H9 (cell line): ENCODE measurements at regions not wholly inside any gene's neighbourhood (a gene's known extent, or its start where the extent isn't known, plus 50 kb on each side); places are given as distances from the start of the nearest gene placed in this dataset.

Experiments used
- DNase-seq: peaks from one replicate; pipeline ENCODE4 v3.0.0-alpha.2; 2017
- H2AFZ ChIP-seq: one replicate; pipeline ENCODE4 v1.6.1; 2013; ENCODE audit warnings: mild to moderate bottlenecking, low read length, control low read depth, moderate library complexity
- H2AK5ac ChIP-seq: 2 replicates; pipeline ENCODE4 v1.6.1; 2013; ENCODE audit warnings: low read length, control low read depth, mixed read lengths; ENCODE audit not compliant: insufficient read length
- H2BK120ac ChIP-seq: one replicate; pipeline ENCODE4 v1.6.1; 2013; ENCODE audit warnings: low read depth, mild to moderate bottlenecking, low read length, control low read depth, inconsistent platforms; ENCODE audit not compliant: poor library complexity, severe bottlenecking
- H2BK12ac ChIP-seq: 2 replicates; pipeline ENCODE4 v1.6.1; 2013; ENCODE audit warnings: low read length, control low read depth, mixed read lengths, low read depth; ENCODE audit not compliant: insufficient read length
- H2BK15ac ChIP-seq: 2 replicates; pipeline ENCODE4 v1.6.1; 2013; ENCODE audit warnings: low read depth, low read length, control low read depth
- H2BK20ac ChIP-seq: one replicate; pipeline ENCODE4 v1.6.1; 2013; ENCODE audit warnings: low read depth, mild to moderate bottlenecking, low read length, control low read depth, inconsistent platforms; ENCODE audit not compliant: poor library complexity, severe bottlenecking
- H2BK5ac ChIP-seq: 2 replicates; pipeline ENCODE4 v1.6.1; 2013; ENCODE audit warnings: low read length, control low read depth, mixed read lengths; ENCODE audit not compliant: insufficient read length
- H3K14ac ChIP-seq: 2 replicates; pipeline ENCODE4 v1.6.1; 2013; ENCODE audit warnings: low read length, control low read depth; ENCODE audit not compliant: insufficient read depth
- H3K18ac ChIP-seq: 2 replicates; pipeline ENCODE4 v1.6.1; 2013; ENCODE audit warnings: low read depth, mild to moderate bottlenecking, mixed read lengths, low read length, control low read depth; ENCODE audit not compliant: insufficient read length
- H3K23ac ChIP-seq: 2 replicates; pipeline ENCODE4 v1.6.1; 2013; ENCODE audit warnings: low read length, control low read depth, mixed read lengths, low read depth; ENCODE audit not compliant: insufficient read length
- H3K23me2 ChIP-seq: 2 replicates; pipeline ENCODE4 v1.6.1; 2013; ENCODE audit warnings: low read depth, mild to moderate bottlenecking, mixed read lengths, low read length, control low read depth; ENCODE audit not compliant: insufficient read length, poor library complexity, severe bottlenecking
- H3K27ac ChIP-seq: 2 replicates; pipeline ENCODE4 v1.5.1; 2013; ENCODE audit warnings: low read length, control low read depth, mixed read lengths, low read depth; ENCODE audit not compliant: insufficient read length
- H3K27me3 ChIP-seq: 2 replicates; pipeline ENCODE4 v1.6.1; 2013; ENCODE audit warnings: low read length, control low read depth, inconsistent platforms; ENCODE audit not compliant: insufficient read depth
- H3K4ac ChIP-seq: 2 replicates; pipeline ENCODE4 v1.6.1; 2013; ENCODE audit warnings: low read depth, mild to moderate bottlenecking, control low read depth, inconsistent platforms, low read length, moderate library complexity
- H3K4me1 ChIP-seq: 2 replicates; pipeline ENCODE4 v1.6.1; 2013; ENCODE audit warnings: low read length, control low read depth, inconsistent platforms; ENCODE audit not compliant: insufficient read depth
- H3K4me2 ChIP-seq: 2 replicates; pipeline ENCODE4 v1.6.1; 2013; ENCODE audit warnings: low read length, control low read depth, mixed read lengths; ENCODE audit not compliant: insufficient read length, insufficient read depth
- H3K56ac ChIP-seq: 2 replicates; pipeline ENCODE4 v1.6.1; 2013; ENCODE audit warnings: low read depth, mild to moderate bottlenecking, mixed read lengths, low read length, control low read depth; ENCODE audit not compliant: insufficient read length
- H3K79me1 ChIP-seq: 2 replicates; pipeline ENCODE4 v1.6.1; 2013; ENCODE audit warnings: low read depth, mild to moderate bottlenecking, moderate library complexity, low read length, control low read depth, inconsistent platforms; ENCODE audit not compliant: insufficient read depth, poor library complexity, severe bottlenecking
- H3K79me2 ChIP-seq: 2 replicates; pipeline ENCODE4 v1.6.1; 2013; ENCODE audit warnings: low read length, control low read depth, inconsistent platforms; ENCODE audit not compliant: insufficient read depth
- H3K9ac ChIP-seq: 2 replicates; pipeline ENCODE4 v1.6.1; 2013; ENCODE audit warnings: low read length, control low read depth, mixed read lengths; ENCODE audit not compliant: insufficient read length; ENCODE audit errors: extremely low read depth
- H3K9me3 ChIP-seq: one replicate; pipeline ENCODE4 v1.6.1; 2013; ENCODE audit warnings: low read depth, low read length, inconsistent platforms; ENCODE audit not compliant: control insufficient read depth
- H3T11ph ChIP-seq: one replicate; pipeline ENCODE4 v1.6.1; 2013; ENCODE audit warnings: mild to moderate bottlenecking, low read length, control low read depth, inconsistent platforms
- H4K20me1 ChIP-seq: one replicate; pipeline ENCODE4 v1.6.1; 2013; ENCODE audit not compliant: control insufficient read depth, insufficient read length, insufficient read depth
- H4K5ac ChIP-seq: 2 replicates; pipeline ENCODE4 v1.6.1; 2013; ENCODE audit warnings: low read depth, mild to moderate bottlenecking, mixed read lengths, low read length, control low read depth; ENCODE audit not compliant: insufficient read length
- H4K8ac ChIP-seq: replicated peaks from 2 replicates; pipeline ENCODE4 v1.6.1; 2013; ENCODE audit warnings: low read length, control low read depth, mixed read lengths, low read depth; ENCODE audit not compliant: insufficient read length
- H4K91ac ChIP-seq: 2 replicates; pipeline ENCODE4 v1.6.1; 2013; ENCODE audit warnings: low read depth, mild to moderate bottlenecking, moderate library complexity, mixed read lengths, low read length, control low read depth; ENCODE audit not compliant: insufficient read length
- H3K27ac Mint-ChIP-seq, 3 experiments: 2 replicates in 2 of 3; 3 replicates in 1 of 3; pipeline ENCODE4 v1.8.0; 2020 to 2021; ENCODE audit warnings: mixed read lengths in 3 of 3, mild to moderate bottlenecking in 1 of 3, moderate library complexity in 1 of 3
- H3K27me3 Mint-ChIP-seq: 2 replicates; pipeline ENCODE4 v1.8.0; 2021; ENCODE audit warnings: low read depth, mild to moderate bottlenecking, moderate library complexity, mixed read lengths
- H3K36me3 Mint-ChIP-seq, 3 experiments: 2 replicates in 2 of 3; 3 replicates in 1 of 3; pipeline ENCODE4 v1.8.0; 2020 to 2021; ENCODE audit warnings: low read depth in 3 of 3, mixed read lengths in 3 of 3; ENCODE audit not compliant: insufficient read depth in 1 of 3
- H3K4me1 Mint-ChIP-seq, 2 experiments: 2 replicates each; pipeline ENCODE4 v1.8.0; 2020; ENCODE audit warnings: mixed read lengths in 2 of 2
- H3K4me3 Mint-ChIP-seq, 2 experiments: 2 replicates in 1 of 2; 3 replicates in 1 of 2; pipeline ENCODE4 v1.8.0; 2020 to 2021; ENCODE audit warnings: mild to moderate bottlenecking in 2 of 2, mixed read lengths in 2 of 2, moderate library complexity in 1 of 2
- H3K9me3 Mint-ChIP-seq, 2 experiments: 2 replicates in 1 of 2; 3 replicates in 1 of 2; pipeline ENCODE4 v1.8.0; 2020; ENCODE audit warnings: mild to moderate bottlenecking in 2 of 2, mixed read lengths in 2 of 2, moderate library complexity in 1 of 2
- WGBS: extraction: QIAGEN DNeasy Blood & Tissue Kit; methylation state at CpG from one replicate; pipeline ENCODE4 v1.1.7; 2013; ENCODE audit warnings: missing lambda C conversion rate, low lambda C conversion rate, mixed read lengths; ENCODE audit not compliant: insufficient read length; ENCODE audit errors: extremely low coverage; 5-methylcytosine and 5-hydroxymethylcytosine counted together
- TF ChIP-seq, protein P1 (sequence below): fragments of 200-600 bp; sonication (generic); conservative IDR thresholded peaks from 3 replicates; pipeline ENCODE4 v1.8.0; 2021; ENCODE audit warnings: antibody characterized with exemption, mild to moderate bottlenecking

DNA sequence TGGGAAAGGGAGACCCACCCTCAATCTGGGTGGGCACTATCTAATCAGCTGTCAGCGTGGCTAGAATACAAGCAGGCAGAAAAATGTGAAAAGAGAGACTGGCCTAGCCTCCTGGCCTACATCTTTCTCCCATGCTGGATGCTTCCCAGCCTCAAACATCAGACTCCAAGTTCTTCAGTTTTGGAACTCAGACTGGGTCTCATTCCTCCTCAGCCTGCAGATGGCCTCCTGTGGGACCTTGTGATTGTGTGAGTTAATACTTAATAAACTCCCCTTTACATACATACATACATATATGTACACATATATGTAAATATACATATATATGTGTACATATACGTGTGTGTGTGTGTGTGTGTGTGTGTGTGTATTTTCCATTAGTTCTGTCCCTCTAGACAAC is 207.1 kb downstream of the BRINP2 start:
- no peak overlapping the region for H2AK5ac ChIP-seq
- no peaks in the 10 kb centered on the region for H3K79me1 ChIP-seq
- H3K27me3 Mint-ChIP-seq, result peaks cover 13% of the 10 kb centered on the region
- H2BK5ac ChIP-seq, result no peak overlapping the region
- H3K79me2 ChIP-seq, result no peaks in the 10 kb centered on the region
- no peak overlapping the region for H4K5ac ChIP-seq
- no peak overlapping the region for H4K8ac ChIP-seq
- H3K18ac ChIP-seq, result no peak overlapping the region
- no peak overlapping the region for H4K91ac ChIP-seq
- H3K4ac ChIP-seq, result no peak overlapping the region
- H3K4me2 ChIP-seq, result no peak overlapping the region
- H4K20me1 ChIP-seq, result no peaks in the 10 kb centered on the region
- H3K9me3 Mint-ChIP-seq, result peaks cover 21 to 24% of the 10 kb centered on the region in 2 experiments
- H2BK20ac ChIP-seq, result no peak overlapping the region
- no peaks in the 10 kb centered on the region for H3K23me2 ChIP-seq
- H3K56ac ChIP-seq, result no peak overlapping the region
- no peaks in the 10 kb centered on the region for H3K9me3 ChIP-seq
- H2BK12ac ChIP-seq, result no peak overlapping the region
- no peaks in the 10 kb centered on the region for H3K27me3 ChIP-seq
- H3K4me1 Mint-ChIP-seq, result peaks cover 3 to 4% of the 10 kb centered on the region in 2 experiments; a peak in 2 of 4 replicates
- H3K36me3 Mint-ChIP-seq, result peaks cover 0 to 23% (median 13%) of the 10 kb centered on the region in 3 experiments; a peak in 5 of 7 replicates
- H3K27ac ChIP-seq, result no peak overlapping the region
- no peak overlapping the region for H3K23ac ChIP-seq
- H3T11ph ChIP-seq, result no peak overlapping the region
- no peaks in the 10 kb centered on the region for H3K4me1 ChIP-seq
- H3K14ac ChIP-seq, result no peak overlapping the region
- H2AFZ ChIP-seq, result no peak overlapping the region
- no CpG with 5 or more reads among the region's 2 CpGs for WGBS
- TF ChIP-seq, protein P1, sequence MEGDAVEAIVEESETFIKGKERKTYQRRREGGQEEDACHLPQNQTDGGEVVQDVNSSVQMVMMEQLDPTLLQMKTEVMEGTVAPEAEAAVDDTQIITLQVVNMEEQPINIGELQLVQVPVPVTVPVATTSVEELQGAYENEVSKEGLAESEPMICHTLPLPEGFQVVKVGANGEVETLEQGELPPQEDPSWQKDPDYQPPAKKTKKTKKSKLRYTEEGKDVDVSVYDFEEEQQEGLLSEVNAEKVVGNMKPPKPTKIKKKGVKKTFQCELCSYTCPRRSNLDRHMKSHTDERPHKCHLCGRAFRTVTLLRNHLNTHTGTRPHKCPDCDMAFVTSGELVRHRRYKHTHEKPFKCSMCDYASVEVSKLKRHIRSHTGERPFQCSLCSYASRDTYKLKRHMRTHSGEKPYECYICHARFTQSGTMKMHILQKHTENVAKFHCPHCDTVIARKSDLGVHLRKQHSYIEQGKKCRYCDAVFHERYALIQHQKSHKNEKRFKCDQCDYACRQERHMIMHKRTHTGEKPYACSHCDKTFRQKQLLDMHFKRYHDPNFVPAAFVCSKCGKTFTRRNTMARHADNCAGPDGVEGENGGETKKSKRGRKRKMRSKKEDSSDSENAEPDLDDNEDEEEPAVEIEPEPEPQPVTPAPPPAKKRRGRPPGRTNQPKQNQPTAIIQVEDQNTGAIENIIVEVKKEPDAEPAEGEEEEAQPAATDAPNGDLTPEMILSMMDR, result no peak
- H3K9ac ChIP-seq, result no peak overlapping the region
- no peak overlapping the region for H3K27ac Mint-ChIP-seq
- H2BK120ac ChIP-seq, result no peak overlapping the region
- no peak overlapping the region for H2BK15ac ChIP-seq
- no peak for DNase-seq
- H3K4me3 Mint-ChIP-seq, result no peak overlapping the region
